SK-N-SH (cell line): ENCODE measurements at regions not wholly inside any gene's neighbourhood (a gene's known extent, or its start where the extent isn't known, plus 50 kb on each side); places are given as distances from the start of the nearest gene placed in this dataset.

ENCODE experiments used
- CTCF ChIA-PET: fragments of 300-600, 350-600 bp; formaldehyde crosslinking; extraction: SDS; loops from one replicate; lab custom pipeline; 2021; lab: Yijun Ruan, JAX
- POLR2A ChIA-PET: fragments of 350-600 bp; sonication (Branson Sonifier 250); formaldehyde crosslinking; extraction: SDS; loops from one replicate; lab custom pipeline; 2020; ENCODE audit warnings: antibody characterized with exemption, inconsistent platforms; lab: Yijun Ruan, JAX
- DNase-seq: peaks from one replicate; pipeline ENCODE4 v3.0.0; 2012
- H2AFZ ChIP-seq: fragments of 200-600 bp; sonication (generic); 2 replicates; pipeline ENCODE4 v1.8.1; 2016; ENCODE audit warnings: antibody characterized with exemption, mild to moderate bottlenecking, low read depth
- H3F3A ChIP-seq: fragments of 200-600 bp; sonication (generic); replicated peaks from 2 replicates; pipeline ENCODE3; 2016; ENCODE audit warnings: antibody characterized with exemption, mild to moderate bottlenecking; ENCODE audit not compliant: insufficient read depth
- H3K27ac ChIP-seq, 2 experiments: fragments of 200-500 bp in 1 of 2; fragments of 200-600 bp in 1 of 2; sonication (Bioruptor generic) in 1 of 2; sonication (generic), shearing (Covaris generic) in 1 of 2; 2 replicates each; pipeline versions ENCODE4 v1.5.1 to v1.6.1; 2014 to 2016; ENCODE audit warnings: low read depth in 2 of 2, inconsistent platforms in 1 of 2, low read length in 1 of 2, mild to moderate bottlenecking in 1 of 2, mixed read lengths in 1 of 2
- H3K27me3 ChIP-seq: fragments of 200-600 bp; sonication (generic), shearing (Covaris generic); 2 replicates; pipeline ENCODE4 v1.6.1; 2016; ENCODE audit warnings: mixed run types; ENCODE audit not compliant: insufficient read depth
- H3K36me3 ChIP-seq, 2 experiments: fragments of 200-500 bp in 1 of 2; fragments of 200-600 bp in 1 of 2; sonication (Bioruptor generic) in 1 of 2; sonication (generic) in 1 of 2; replicated peaks in 1 of 2; 2 replicates each; pipeline versions ENCODE3 to v1.5.1; 2014 to 2016; ENCODE audit warnings: low read length in 1 of 2, mild to moderate bottlenecking in 1 of 2; ENCODE audit not compliant: insufficient read depth in 2 of 2, control insufficient read depth in 1 of 2
- H3K4me1 ChIP-seq, 2 experiments: fragments of 200-500 bp in 1 of 2; fragments of 200-600 bp in 1 of 2; sonication (Bioruptor generic) in 1 of 2; sonication (generic), shearing (Covaris generic) in 1 of 2; 2 replicates each; pipeline versions ENCODE4 v1.5.1 to v1.6.1; 2014 to 2016; ENCODE audit warnings: low read depth in 1 of 2, low read length in 1 of 2, mixed run types in 1 of 2; ENCODE audit not compliant: insufficient read depth in 2 of 2, control insufficient read depth in 1 of 2
- H3K4me2 ChIP-seq: fragments of 200-600 bp; sonication (generic), shearing (Covaris generic); 2 replicates; pipeline ENCODE4 v1.6.1; 2017; ENCODE audit warnings: mixed run types
- H3K4me3 ChIP-seq, 2 experiments: fragments of 200-500 bp in 1 of 2; fragments of 200-600 bp in 1 of 2; sonication (Bioruptor generic) in 1 of 2; sonication (generic), shearing (Covaris generic) in 1 of 2; 2 replicates each; pipeline versions ENCODE4 v1.5.1 to v1.8.1; 2014 to 2016; ENCODE audit warnings: low read depth in 2 of 2, inconsistent platforms in 1 of 2, low read length in 1 of 2, mild to moderate bottlenecking in 1 of 2, mixed read lengths in 1 of 2, moderate library complexity in 1 of 2
- H3K79me2 ChIP-seq: fragments of 200-600 bp; sonication (generic); 2 replicates; pipeline ENCODE4 v1.8.1; 2017; ENCODE audit warnings: mild to moderate bottlenecking; ENCODE audit not compliant: insufficient read depth
- H3K9ac ChIP-seq: fragments of 200-600 bp; sonication (generic); 2 replicates; pipeline ENCODE4 v1.6.1; 2017; ENCODE audit warnings: mixed run types
- H3K9me2 ChIP-seq: fragments of 200-600 bp; sonication (generic); 2 replicates; pipeline ENCODE4 v1.6.1; 2017; ENCODE audit warnings: mixed run types
- H3K9me3 ChIP-seq: fragments of 200-600 bp; sonication (generic); 2 replicates; pipeline ENCODE4 v1.6.1; 2017; ENCODE audit warnings: mixed run types, mild to moderate bottlenecking, moderate library complexity
- H4K20me1 ChIP-seq: fragments of 200-600 bp; sonication (generic); 2 replicates; pipeline ENCODE4 v1.6.1; 2017; ENCODE audit warnings: mild to moderate bottlenecking, mixed run types; ENCODE audit not compliant: insufficient read depth
- EP300 ChIP-seq, 2 experiments: IDR thresholded peaks; 2 replicates each; pipeline versions ENCODE4 v1.4.0 to v1.6.1; 2012; ENCODE audit warnings: borderline replicate concordance in 1 of 2, low read depth in 1 of 2, low read length in 1 of 2
- FOSL2 ChIP-seq: IDR thresholded peaks from 2 replicates; pipeline ENCODE4 v1.4.0; 2012; ENCODE audit warnings: low read depth, mild to moderate bottlenecking, moderate library complexity, borderline replicate concordance
- FOXJ3 ChIP-seq: sonication (generic); formaldehyde crosslinking; IDR thresholded peaks from 2 replicates; pipeline ENCODE4 v1.5.1; 2020; ENCODE audit warnings: mild to moderate bottlenecking, missing genetic modification reagents
- FOXM1 ChIP-seq: IDR thresholded peaks from 2 replicates; pipeline ENCODE4 v1.4.0; 2012; ENCODE audit warnings: low read depth, mild to moderate bottlenecking
- MAX ChIP-seq: IDR thresholded peaks from 2 replicates; pipeline ENCODE4 v1.4.0; 2012; ENCODE audit warnings: low read depth
- MEF2A ChIP-seq: IDR thresholded peaks from 2 replicates; pipeline ENCODE4 v1.4.0; 2012; ENCODE audit warnings: low read depth, borderline replicate concordance
- MXI1 ChIP-seq: IDR thresholded peaks from 2 replicates; pipeline ENCODE4 v1.6.1; 2012; ENCODE audit warnings: mild to moderate bottlenecking, low read depth, low read length, improper control_type of control experiment
- NFIC ChIP-seq: IDR thresholded peaks from 2 replicates; pipeline ENCODE4 v1.4.0; 2012; ENCODE audit warnings: borderline replicate concordance
- POLR2AphosphoS5 ChIP-seq: IDR thresholded peaks from 2 replicates; pipeline ENCODE4 v1.6.1; 2012; ENCODE audit warnings: low read depth, low read length
- RAD21 ChIP-seq: IDR thresholded peaks from 2 replicates; pipeline ENCODE4 v1.6.1; 2012; ENCODE audit warnings: mild to moderate bottlenecking, low read length
- RFX5 ChIP-seq: IDR thresholded peaks from 2 replicates; pipeline ENCODE4 v1.6.1; 2012; ENCODE audit warnings: mild to moderate bottlenecking, improper control_type of control experiment, low read length
- RXRA ChIP-seq: IDR thresholded peaks from 2 replicates; pipeline ENCODE4 v1.4.0; 2012; ENCODE audit warnings: low read depth, mild to moderate bottlenecking, borderline replicate concordance
- TAF1 ChIP-seq: IDR thresholded peaks from 2 replicates; pipeline ENCODE4 v1.6.1; 2012; ENCODE audit warnings: low read depth, mild to moderate bottlenecking, low read length, moderate library complexity, borderline replicate concordance
- TCF12 ChIP-seq: IDR thresholded peaks from 2 replicates; pipeline ENCODE4 v1.4.0; 2012
- USF1 ChIP-seq: IDR thresholded peaks from 2 replicates; pipeline ENCODE4 v1.4.0; 2012; ENCODE audit warnings: low read depth, borderline replicate concordance
- USF2 ChIP-seq: fragments of 150-350 bp; IDR thresholded peaks from 2 replicates; pipeline ENCODE4 v1.6.1; 2017; ENCODE audit warnings: antibody characterized with exemption, low read length, low read depth, borderline replicate concordance
- YY1 ChIP-seq: IDR thresholded peaks from 2 replicates; pipeline ENCODE4 v1.4.0; 2012; ENCODE audit warnings: low read depth, mild to moderate bottlenecking
- WGBS: methylation state at CpG from one replicate; pipeline ENCODE4 v1.1.6; 2017; ENCODE audit warnings: low lambda C conversion rate; 5-methylcytosine and 5-hydroxymethylcytosine counted together
- TF ChIP-seq, protein P1 (sequence below): IDR thresholded peaks from 2 replicates; pipeline ENCODE4; 2012
- TF ChIP-seq, protein P2 (sequence below): fragments of 150-350 bp; IDR thresholded peaks from 2 replicates; pipeline ENCODE4 v1.6.1; 2016; ENCODE audit warnings: mild to moderate bottlenecking, low read depth, low read length
- TF ChIP-seq, protein P3 (sequence below): IDR thresholded peaks from 2 replicates; pipeline ENCODE4 v1.4.0; 2012; ENCODE audit warnings: low read depth, borderline replicate concordance

GRCh38 chr20:16124491-16124890, 448.8 kb downstream of the KIF16B start:
- Histone ChIP-seq H3K9me2 (no peaks in the 10 kb centered on the region), H3K4me1 (no peaks in the 10 kb centered on the region), H3K79me2 (no peaks in the 10 kb centered on the region), H4K20me1 (no peaks in the 10 kb centered on the region), H3K27me3 (no peaks in the 10 kb centered on the region), H3K4me3 (no peak overlapping the region), H3K27ac (no peak overlapping the region), H3K9me3 (no peaks in the 10 kb centered on the region), H3F3A (no peaks in the 10 kb centered on the region), H2AFZ (no peak overlapping the region), H3K4me2 (no peak overlapping the region), H3K36me3 (no peaks in the 10 kb centered on the region), H3K9ac (no peak overlapping the region)
- CTCF ChIA-PET: interaction anchor here (1.2 to 1.6 kb wide), 3 partner anchors 10 to 24 kb away, joined by 4 to 5 read pairs (median 4); no protein-coding TSS in a partner anchor
- WGBS: 5% methylated on average over 2 of the region's 2 CpGs
- TF ChIP-seq FOSL2 (no peak), FOXJ3 (CRISPR knock-in tag) (no peak), NFIC (no peak), MAX (no peak), TCF12 (no peak), USF2 (no peak)
- POLR2A ChIA-PET: no interaction called here
- DNase-seq: no peak

DNA sequence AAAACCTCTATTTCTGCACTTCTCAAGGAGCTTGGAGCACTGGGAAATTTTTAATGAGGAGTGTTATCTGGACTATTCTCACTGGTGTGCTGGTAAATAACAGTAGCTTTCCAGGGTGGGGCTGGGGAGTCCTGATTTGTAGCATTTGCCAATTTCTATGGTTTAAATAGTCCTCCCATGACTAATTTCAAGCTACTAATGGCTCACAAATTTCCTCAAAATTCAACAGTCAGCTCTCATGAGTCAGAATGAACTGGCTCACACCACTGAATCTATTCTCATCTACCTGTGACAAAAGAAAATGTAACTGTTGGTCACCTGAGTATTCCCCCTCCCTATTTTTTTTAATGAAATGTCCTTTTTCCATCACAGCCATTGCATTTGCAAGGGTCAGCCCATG, 449.6 kb downstream of the KIF16B start:
- Histone ChIP-seq H3K9me3 (no peaks in the 10 kb centered on the region), H3K4me3 (no peak overlapping the region), H2AFZ (no peak overlapping the region), H3F3A (no peaks in the 10 kb centered on the region), H3K36me3 (no peaks in the 10 kb centered on the region), H3K27me3 (no peaks in the 10 kb centered on the region), H4K20me1 (no peaks in the 10 kb centered on the region), H3K4me2 (no peak overlapping the region), H3K9ac (no peak overlapping the region), H3K79me2 (no peaks in the 10 kb centered on the region), H3K9me2 (no peaks in the 10 kb centered on the region), H3K4me1 (no peaks in the 10 kb centered on the region), H3K27ac (no peak overlapping the region)
- CTCF ChIA-PET: interaction anchor here (1.2 to 1.6 kb wide), 3 partner anchors 9 to 25 kb away, joined by 4 to 5 read pairs (median 4); no protein-coding TSS in a partner anchor
- DNase-seq: no peak
- POLR2A ChIA-PET: no interaction called here
- TF ChIP-seq TAF1: no peak
- no peak for TF ChIP-seq FOXM1
- TF ChIP-seq RAD21: no peak
- no peak for TF ChIP-seq MEF2A
- no peak for TF ChIP-seq FOSL2
- TF ChIP-seq RXRA: no peak
- TF ChIP-seq RFX5: no peak
- no peak for TF ChIP-seq USF2
- TF ChIP-seq, protein P1, sequence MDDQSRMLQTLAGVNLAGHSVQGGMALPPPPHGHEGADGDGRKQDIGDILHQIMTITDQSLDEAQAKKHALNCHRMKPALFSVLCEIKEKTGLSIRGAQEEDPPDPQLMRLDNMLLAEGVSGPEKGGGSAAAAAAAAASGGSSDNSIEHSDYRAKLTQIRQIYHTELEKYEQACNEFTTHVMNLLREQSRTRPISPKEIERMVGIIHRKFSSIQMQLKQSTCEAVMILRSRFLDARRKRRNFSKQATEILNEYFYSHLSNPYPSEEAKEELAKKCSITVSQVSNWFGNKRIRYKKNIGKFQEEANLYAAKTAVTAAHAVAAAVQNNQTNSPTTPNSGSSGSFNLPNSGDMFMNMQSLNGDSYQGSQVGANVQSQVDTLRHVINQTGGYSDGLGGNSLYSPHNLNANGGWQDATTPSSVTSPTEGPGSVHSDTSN: no peak
- no peak for TF ChIP-seq MXI1
- TF ChIP-seq YY1: no peak
- TF ChIP-seq USF1: no peak
- no peak for TF ChIP-seq EP300 (IDR thresholded peaks at IDR 0.05; ENCODE audit: borderline replicate concordance in 1 of 2, low read depth in 1 of 2, low read length in 1 of 2)
- no peak for TF ChIP-seq POLR2AphosphoS5
- TF ChIP-seq, protein P2, sequence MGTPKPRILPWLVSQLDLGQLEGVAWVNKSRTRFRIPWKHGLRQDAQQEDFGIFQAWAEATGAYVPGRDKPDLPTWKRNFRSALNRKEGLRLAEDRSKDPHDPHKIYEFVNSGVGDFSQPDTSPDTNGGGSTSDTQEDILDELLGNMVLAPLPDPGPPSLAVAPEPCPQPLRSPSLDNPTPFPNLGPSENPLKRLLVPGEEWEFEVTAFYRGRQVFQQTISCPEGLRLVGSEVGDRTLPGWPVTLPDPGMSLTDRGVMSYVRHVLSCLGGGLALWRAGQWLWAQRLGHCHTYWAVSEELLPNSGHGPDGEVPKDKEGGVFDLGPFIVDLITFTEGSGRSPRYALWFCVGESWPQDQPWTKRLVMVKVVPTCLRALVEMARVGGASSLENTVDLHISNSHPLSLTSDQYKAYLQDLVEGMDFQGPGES: no peak
- TF ChIP-seq, protein P3, sequence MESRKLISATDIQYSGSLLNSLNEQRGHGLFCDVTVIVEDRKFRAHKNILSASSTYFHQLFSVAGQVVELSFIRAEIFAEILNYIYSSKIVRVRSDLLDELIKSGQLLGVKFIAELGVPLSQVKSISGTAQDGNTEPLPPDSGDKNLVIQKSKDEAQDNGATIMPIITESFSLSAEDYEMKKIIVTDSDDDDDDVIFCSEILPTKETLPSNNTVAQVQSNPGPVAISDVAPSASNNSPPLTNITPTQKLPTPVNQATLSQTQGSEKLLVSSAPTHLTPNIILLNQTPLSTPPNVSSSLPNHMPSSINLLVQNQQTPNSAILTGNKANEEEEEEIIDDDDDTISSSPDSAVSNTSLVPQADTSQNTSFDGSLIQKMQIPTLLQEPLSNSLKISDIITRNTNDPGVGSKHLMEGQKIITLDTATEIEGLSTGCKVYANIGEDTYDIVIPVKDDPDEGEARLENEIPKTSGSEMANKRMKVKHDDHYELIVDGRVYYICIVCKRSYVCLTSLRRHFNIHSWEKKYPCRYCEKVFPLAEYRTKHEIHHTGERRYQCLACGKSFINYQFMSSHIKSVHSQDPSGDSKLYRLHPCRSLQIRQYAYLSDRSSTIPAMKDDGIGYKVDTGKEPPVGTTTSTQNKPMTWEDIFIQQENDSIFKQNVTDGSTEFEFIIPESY: no peak
